CD4-positive, alpha-beta T cell treated with Interleukin-4 for 4 hours (primary cell): ENCODE measurements at regions not wholly inside any gene's neighbourhood (a gene's known extent, or its start where the extent isn't known, plus 50 kb on each side); places are given as distances from the start of the nearest gene placed in this dataset.
"Not testable (repeated sequence)": the region's sequence is repeated elsewhere in the genome, so short reads cannot be mapped to it uniquely, and the experiment has no call there.

Experiments
- DNase-seq: peaks from one replicate; pipeline ENCODE4 v3.0.0-alpha.2; 2020

DNA sequence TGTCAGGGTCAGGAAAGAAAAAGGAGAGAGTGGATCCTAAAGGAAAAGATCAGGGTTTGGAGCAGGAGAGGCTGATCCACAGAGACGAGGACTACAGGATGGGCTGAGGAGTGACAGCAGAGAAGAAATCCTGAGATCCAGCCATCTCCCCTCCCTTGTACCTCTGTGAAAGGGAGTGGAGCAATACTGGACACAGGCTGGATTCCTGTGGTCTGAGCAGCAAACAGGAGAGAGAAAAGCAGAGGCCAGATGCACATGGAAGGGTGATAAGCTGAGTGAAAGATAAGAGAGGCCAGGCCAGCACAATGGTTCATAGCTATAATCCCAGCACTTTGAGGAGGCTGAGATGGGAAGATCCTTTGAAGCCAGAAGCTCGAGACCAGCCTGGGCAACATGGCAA, 472.1 kb upstream of the TSHZ3 start:
- DNase-seq = no peak

DNA sequence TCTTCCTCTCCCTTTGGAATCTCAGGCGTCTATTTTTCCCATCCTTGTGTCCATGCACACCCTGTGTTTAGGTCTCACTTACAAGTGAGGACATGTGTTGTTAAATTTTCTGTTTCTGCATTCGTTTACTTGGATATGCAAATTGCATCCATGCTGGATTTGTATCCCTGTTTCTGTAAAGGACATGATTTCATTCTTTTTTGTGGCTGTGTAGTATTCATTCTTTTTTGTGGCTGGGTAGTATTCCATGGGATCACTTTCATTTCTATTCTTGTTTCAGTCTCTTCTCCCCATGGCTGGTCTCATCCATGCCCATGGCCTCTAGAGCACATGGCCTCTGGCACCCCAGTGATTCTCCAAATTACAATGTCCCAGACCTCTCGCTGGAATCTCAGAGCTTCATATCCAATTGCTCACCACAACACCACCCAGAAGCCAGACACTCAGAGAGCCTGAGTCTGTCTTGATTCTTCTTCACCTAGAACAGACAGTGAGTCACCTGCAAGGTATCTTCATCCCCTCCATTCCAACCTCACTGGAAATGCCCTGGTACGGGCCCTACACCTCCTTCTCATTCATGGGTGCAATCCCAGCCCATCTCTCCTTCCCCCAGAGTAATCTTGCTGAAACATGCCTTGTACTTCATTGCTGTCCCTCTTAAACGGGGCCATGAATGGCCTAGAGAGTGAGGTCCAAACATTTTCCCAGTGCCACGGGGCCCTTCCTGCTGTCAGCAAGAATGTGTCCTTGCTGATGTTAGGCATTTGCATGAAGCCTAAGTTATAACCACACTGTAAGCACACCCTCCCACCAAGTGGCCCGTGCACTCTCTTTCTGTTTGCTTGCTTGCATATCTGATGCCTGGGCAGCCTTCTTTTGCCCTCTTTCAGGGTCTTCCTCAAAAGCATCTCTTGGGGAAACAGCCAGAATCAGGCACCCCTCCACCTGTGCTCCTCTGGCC, 476.2 kb upstream of the TSHZ3 start:
- DNase-seq = no peak

DNA sequence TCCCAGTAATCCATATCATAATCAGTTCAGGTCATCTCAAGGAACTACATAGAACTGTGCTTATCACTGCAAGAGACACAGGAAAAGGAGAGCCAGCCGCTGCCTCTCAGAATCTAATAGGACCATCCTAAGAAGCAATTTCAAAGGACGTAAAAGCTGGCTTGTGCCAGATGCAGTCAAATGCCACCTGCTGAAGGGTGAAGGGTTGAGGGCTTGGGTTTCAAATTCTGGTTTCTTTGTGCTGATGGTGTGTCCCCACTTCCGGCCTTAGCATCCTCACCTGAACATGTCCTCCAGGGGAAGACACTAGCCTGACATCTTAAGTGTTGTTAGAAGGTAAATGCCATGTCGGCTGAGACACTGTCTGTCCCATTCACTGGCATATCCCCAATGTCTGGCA, 477.1 kb upstream of the TSHZ3 start:
- no peak for DNase-seq

DNA sequence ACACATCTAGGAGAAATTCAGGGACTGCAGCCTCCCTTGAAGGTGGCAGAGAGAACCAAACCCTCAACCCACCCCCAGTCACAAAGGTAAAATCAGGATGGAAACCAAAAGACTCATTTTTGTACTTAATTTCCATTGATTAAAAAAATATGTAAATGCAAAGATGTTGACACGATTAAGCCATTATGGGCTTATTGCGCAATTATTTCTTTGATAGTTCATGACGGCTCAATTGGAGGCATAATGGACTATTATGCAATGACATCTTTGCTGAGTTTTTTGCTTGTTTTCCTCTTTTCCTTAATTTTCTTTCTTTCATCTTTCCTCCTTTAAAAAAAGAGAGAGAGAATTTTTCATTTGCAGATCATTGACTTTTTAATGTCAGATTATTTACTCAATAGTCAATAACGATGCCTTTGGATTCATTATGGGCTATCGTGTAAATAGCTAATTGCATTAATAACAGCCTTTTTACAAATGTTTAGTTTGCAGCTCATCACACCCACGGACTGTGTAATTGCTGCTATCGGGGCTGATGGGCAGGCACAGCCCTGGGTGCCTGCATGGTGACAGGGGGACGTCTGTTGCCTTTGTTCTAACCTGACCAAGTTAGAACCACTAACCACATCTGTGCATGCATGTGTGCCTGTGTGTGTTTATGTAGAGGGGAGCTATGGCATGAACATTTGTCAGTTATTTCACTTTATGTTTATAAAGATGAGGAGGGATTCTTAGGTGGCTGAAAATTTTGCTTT, 482.4 kb upstream of the TSHZ3 start:
- DNase-seq = no peak

DNA sequence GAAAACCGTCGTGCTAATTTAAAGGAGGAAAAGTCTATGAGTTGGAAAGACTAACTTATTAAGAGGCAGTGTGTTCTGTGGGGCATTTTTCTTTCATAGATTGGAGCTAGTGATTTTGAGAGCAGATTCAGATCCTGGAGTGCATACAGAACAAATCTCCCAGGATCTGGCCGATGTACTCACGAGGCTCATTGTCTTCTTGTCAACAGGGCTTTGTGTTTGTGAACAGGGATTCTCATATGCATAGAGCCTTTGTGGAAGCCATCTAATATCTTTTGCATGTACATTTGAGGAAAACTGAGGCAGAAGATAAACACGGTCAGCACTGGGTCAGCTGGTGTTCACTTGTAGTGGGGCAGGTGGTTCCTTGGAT, 482.9 kb upstream of the TSHZ3 start:
- no peak for DNase-seq

DNA sequence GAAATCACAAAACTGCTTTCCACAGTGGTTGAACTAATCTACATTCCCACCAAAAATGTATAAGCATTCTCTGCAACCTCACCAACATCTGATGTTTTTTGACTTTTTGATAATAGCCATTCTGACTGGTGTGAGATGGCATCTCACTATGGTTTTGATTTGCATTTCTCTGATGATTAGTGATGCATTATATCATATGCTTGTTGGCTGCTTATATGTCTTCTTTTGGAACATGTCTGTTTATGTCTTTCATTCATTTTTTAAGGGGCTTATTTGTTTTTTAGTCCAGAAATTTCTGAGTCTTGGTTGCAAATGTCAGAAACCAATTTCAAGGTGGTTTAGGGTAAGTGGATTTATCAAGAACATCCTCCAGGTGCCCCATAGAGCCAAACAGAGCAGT, 484.8 kb upstream of the TSHZ3 start:
- no peak for DNase-seq

DNA sequence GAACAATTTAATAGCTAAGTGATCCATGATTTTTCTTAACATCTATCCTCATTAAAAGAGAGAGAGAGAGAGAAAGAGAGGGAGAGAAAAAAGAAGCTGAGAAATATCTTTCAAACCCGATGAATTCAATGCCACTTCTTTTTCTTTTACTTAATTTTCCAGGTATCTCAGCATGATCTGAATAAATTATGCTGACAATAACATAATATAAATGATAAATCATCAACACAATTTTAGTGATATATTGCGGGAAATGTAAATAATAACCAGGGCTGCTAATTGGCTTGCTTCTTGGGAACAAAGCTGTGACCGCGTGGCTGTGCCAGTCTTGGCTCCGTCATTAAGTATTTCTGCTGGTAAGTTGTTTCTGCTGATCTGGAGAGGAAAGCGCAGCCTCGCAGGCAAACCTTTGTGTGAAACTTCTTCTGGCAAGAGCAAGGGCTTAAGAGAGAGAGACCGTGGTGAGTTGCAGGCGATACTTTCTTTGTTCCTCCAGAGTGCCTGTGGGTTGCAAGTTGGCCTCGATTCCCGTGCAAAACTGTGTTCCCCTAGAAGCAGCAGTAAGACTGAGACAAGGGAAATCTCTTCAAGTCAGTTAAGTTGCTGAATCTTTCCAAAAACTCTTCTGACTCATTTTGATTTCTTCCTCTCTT, 489.1 kb upstream of the TSHZ3 start:
- DNase-seq = no peak

DNA sequence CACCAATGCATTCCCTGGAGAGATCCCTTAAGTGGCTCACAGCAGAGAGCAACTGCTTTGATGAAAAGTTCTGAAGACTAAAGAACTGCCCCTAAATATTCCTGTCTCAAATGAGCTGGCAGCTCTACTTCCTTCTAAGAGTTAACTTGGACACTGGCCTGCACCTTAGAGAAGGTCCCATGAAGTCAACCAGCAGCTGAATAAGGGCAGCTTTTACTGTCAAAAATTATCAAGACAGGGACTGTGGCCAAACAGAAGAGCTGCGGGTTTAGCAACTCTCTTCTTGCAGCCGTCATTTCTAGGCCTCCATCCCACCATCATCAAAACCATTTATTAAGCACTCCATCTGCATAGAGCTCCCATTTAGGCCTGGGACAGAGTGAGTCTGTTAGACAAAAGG, 491.1 kb upstream of the TSHZ3 start:
- no peak for DNase-seq

DNA sequence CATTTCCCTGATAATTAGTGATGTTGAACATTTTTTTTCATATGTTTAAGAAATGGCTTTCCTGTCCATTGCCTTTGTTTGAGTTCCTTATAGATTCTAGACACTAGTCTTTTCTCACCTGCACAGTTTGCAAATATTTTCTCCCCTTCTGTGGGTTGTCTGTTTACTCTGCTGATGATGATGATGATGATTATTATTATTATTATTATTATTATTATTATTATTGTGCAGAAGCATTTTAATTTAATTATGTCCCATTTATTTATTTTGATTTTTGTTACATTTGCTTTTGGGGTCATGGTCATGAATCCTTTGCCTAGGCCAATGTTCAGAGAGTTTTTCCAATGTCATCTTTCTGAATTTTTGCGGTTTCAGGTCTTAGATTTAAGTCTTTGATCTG, 492.5 kb upstream of the TSHZ3 start:
- no peak for DNase-seq

DNA sequence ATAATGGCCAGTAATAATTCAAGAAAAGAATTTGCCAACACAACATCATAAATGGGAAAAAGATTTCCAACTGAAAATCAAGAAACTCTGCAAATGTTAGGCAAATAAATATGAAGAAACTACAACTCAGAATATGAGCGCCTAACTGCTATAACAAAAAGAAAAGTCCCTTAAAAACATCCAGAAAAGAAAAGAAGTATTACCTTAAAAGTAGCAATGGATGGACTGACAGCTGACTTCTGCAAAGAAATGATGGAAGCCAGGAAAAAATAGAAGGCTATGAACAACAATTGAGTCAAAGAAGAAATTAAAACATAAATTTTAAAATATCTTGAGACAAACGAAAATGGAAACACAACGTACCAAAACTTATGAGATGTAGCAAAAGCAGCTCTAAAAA, 482.3 kb upstream of the ZNF507 start:
- DNase-seq = no peak

DNA sequence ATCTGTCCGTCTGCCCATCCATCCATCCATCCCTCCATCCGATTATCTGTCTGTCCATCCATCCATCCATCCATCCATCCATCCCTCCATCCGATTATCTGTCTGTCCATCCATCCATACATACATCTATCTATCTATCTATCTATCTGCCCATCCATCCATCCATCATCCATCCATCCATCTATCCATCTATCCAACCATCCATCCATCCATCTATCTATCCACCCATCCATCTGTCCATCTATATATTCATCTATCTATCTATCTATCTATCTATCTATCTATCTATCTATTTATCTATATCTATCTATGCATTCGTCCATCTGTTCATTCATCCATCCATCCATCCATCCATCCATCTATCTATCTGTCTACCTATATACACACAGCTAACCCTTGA, 471.1 kb upstream of the ZNF507 start:
- DNase-seq = no peak

DNA sequence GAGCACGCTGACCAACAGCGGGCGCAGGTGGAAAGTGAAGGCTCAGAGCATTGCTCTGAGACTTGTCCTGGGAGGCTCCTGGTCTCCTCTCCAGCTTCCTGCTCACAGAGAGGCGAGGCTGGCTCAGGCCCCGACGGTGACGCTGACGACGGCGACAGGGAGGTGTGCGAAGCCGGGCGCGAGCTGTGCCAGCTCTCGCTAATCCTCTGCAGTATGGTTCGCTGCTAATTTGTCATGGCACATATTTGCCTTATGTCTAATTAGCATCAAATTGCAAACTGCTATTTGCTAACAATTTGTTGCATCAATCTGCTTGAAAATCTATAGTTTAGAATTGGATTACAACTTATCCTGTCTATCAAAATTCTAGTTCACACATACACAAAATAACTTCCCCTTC, 469.8 kb upstream of the ZNF507 start:
- DNase-seq = no peak

DNA sequence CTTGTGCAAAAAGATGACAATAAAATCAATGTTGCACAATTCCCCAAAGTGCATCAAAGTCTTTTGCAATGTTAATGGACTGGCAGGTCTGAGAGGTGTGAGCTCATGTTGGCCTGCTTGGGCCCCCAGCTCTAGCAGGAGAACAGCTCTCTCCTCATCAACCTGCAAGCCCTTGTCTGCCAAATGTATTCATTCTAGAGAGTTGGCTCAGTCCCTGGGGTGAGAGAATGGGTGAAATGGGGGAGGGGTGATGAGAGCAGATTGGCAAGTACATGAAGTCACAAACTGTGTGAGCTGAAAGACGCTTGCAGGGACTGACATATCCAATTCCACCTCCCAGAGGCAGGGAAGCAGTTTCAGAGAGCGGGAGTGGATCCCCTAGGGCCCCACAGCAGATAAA, 465.1 kb upstream of the ZNF507 start:
- DNase-seq = no peak

DNA sequence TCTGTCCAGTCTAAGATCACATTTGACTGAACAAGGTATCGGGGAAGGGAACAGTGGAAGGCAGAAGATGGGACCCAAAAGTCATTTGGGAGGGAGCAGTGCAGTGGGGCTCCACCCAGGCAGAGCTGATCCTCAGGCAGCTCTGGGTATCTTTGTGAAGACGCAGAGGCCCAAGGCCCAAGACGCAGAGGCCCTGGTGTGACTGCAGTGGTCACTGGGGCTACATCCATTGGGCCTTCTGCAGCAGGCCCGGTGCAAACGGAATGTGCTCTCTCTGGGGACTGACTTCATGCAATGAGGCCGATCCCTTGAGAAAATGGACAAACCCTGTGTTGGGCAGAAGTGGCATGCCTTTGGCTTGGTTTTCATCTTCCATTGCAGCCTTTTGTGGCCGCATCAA, 463.4 kb upstream of the ZNF507 start:
- no peak for DNase-seq

DNA sequence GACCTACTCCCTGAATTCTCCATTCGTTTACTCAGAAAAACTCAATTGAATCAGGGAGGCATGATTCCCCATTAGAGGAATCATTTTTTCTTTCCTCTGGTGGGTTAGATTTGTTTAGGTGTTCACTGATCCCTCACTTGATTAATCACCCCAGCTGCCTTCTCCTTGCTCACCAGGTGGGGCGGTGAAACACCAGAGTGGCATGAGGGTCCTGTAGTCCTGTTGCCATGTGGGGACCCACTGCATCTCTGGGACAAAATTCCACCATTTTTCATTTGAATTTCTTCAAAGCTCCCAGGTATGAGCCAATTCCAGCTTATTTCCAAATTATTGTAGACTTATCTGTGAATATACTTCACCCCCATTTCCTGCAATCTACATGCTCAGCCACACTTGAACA, 462.7 kb upstream of the ZNF507 start:
- no peak for DNase-seq

DNA sequence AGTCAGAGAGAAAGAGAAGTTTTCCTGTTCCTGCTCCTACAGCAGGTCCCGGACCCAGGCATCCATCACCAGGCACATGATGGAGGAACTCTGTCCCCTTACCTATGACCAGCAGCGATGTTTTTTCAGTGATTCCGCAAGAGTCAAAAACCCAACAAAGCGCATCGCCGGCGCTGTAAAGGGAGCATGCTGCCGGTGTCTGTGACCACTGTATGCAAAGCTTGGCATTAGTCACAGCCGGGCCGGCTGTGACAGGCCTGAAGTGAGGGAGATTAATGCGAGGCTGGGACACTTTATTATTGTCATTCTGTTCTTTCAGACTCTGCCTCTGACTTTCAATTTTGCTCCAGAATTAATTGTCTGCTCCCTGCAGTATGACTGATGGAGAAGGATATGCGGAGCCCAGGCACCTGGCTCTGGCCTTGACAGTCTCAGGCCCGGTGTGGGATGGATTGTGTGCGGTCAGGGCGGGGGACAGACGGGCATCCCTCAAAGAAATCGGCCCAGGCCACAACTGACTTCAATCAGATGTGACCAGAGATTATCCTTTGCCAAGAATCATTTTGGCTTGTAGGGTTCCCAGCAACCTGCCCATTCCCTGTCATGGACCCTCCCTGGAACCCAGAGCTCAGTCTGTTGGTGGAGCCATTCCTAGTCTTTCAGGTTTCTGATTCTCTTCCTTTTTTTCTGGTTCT, 462.0 kb upstream of the ZNF507 start:
- DNase-seq = no peak

DNA sequence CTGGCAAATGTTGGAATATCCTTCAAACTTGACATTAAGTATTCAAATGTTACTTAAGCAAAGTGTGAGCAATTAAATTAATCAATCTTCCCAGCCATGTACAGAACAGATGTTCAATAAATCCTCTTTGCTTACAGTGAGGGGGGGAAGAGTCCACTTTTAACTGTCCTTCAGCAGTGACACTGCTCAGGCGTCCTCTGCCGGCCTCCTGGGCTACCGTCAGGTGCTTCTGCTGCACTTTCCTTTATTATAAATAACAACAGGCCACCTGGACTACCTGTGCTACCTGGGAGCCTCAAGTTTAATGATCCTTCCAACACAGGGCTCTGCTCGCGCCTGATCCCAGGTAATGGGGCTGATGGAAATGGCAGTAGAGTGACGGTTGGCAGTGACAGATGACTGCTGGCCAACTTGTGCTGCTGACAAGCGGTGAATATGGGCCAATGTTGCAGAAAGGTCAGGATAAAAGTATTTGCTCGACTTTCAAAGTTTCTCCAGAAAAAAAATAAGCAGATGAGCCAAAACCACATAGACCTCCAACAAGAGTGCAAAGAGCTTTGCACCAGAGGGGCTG, 460.0 kb upstream of the ZNF507 start:
- DNase-seq = no peak

DNA sequence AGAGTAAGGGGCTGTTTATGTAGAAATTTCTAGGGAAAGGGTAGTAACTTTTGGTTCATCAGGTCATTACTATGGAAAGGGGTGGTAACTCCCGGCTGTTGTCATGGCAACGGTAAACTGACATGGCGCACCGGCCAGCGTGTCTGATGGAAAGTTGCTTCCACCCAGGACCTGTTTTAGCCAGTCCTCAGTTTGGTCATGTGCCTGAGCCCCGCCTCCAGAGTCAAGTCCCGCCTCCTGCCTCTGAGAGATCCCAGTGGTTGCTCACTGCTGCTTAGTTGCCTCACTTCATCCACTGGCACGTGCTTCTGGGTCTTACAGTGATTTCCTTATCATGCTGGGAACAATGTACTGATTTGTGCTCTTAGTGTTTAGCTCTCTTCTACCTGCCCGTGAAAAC, 455.2 kb upstream of the ZNF507 start:
- no peak for DNase-seq

DNA sequence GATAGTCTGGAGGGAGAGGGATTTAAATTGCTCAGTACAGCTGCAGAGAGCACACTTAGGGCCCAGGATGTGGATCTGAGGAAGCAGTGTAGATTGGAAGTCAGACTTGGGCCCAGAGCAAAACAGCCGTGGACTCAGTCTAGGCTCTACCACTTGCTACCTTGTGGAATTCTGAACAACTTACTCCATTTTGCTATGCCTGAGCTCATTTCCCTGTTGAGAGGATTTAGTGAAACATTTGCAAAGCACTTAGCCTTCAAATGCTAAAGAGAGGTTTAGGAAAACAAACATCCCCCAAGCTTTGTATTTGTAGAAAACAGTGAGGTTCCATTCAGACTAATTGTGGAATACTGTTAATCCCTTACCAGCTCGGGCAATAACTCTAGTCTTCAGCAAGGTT, 453.4 kb upstream of the ZNF507 start:
- no peak for DNase-seq

DNA sequence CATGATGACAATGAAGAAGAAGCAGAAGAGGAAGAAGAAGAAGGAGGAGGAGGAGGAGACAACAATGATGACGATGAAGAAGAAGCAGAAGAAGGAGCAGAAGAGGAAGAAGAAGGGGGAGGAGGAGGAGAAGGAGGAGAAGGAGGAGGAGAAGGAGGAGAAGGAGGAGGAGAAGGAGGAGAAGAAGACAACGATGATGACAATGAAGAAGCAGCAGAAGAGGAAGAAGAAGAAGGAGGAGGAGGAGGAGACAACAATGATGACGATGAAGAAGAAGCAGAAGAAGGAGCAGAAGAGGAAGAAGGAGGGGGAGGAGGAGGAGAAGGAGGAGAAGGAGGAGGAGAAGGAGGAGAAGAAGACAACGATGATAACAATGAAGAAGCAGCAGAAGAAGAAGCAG, 451.9 kb upstream of the ZNF507 start:
- not testable (repeated sequence) for DNase-seq

DNA sequence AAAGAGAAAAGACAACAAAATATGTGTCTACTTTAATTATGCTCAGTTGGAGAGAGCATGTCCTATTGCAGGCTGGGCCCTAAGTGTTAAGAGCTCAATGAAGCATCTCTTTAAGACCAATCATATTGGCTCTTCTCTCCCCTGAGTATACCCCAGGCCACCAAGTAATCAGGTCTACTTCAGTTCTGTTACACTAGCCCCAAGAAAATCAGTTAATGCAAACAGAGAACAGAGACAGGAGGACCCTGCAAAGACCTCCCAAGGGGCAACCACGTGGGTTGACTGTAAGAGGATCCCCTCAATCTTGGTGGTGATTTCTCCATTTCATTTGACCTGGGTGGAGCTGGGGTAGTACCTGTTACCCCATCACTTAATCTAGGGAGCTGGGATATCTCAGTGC, 451.0 kb upstream of the ZNF507 start:
- DNase-seq = no peak

DNA sequence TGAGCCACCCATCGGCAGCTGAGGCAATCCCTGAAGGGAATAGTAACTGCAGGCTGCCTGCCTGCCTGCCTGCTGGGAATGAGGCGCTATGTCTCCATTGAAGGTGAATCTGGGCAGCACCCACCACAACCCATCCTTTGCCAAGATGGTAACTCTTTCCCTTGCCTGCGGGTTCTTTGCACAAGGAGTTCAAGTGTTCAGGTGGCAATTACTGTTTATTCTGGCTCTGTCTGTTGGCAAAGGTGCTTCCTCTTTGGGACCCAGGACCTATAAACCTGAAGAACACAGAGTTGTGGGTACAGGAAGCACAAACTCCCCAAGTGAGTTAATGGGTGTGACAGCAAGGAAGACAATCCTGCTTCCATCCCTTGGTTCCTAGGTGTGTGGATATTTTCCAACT, 448.1 kb upstream of the ZNF507 start:
- no peak for DNase-seq

DNA sequence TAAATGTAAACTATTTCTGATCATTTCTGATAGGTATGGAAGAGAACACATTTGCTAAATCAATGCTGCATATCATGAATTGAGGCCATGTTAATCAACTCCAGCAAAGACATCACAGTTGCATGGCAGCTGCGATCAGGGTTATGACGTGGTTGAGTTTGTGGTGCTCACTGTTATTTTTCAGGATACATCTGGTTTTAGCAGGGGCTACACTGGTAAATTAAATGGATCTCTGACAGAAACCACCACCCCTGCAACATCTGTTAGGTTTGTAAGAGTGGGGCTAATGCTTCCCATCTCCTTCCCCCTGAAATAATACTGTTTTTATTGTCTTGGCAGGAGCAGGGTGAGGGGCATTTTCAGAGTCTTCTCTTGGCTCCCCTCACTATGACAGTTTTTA, 444.4 kb upstream of the ZNF507 start:
- no peak for DNase-seq
